SK-N-SH (cell line): ENCODE measurements at regions not wholly inside any gene's neighbourhood (a gene's known extent, or its start where the extent isn't known, plus 50 kb on each side); places are given as distances from the start of the nearest gene placed in this dataset.

ENCODE experiments used
- CTCF ChIP-seq: fragments of 200-600 bp; sonication (generic); IDR thresholded peaks from 2 replicates; pipeline ENCODE4 v1.6.1; 2017; ENCODE audit warnings: antibody characterized with exemption, mild to moderate bottlenecking, moderate library complexity
- EP300 ChIP-seq, 2 experiments: IDR thresholded peaks; 2 replicates each; pipeline versions ENCODE4 v1.4.0 to v1.6.1; 2012; ENCODE audit warnings: borderline replicate concordance in 1 of 2, low read depth in 1 of 2, low read length in 1 of 2
- FOXM1 ChIP-seq: IDR thresholded peaks from 2 replicates; pipeline ENCODE4 v1.4.0; 2012; ENCODE audit warnings: low read depth, mild to moderate bottlenecking
- GABPA ChIP-seq: IDR thresholded peaks from 2 replicates; pipeline ENCODE4 v1.4.0; 2012; ENCODE audit warnings: low read depth, mild to moderate bottlenecking
- MAX ChIP-seq: IDR thresholded peaks from 2 replicates; pipeline ENCODE4 v1.4.0; 2012; ENCODE audit warnings: low read depth
- MEF2A ChIP-seq: IDR thresholded peaks from 2 replicates; pipeline ENCODE4 v1.4.0; 2012; ENCODE audit warnings: low read depth, borderline replicate concordance
- MXI1 ChIP-seq: IDR thresholded peaks from 2 replicates; pipeline ENCODE4 v1.6.1; 2012; ENCODE audit warnings: mild to moderate bottlenecking, low read depth, low read length, improper control_type of control experiment
- NRF1 ChIP-seq: IDR thresholded peaks from 2 replicates; pipeline ENCODE4 v1.6.1; 2012; ENCODE audit warnings: low read depth, mild to moderate bottlenecking, low read length
- PBX3 ChIP-seq: IDR thresholded peaks from 2 replicates; pipeline ENCODE4; 2012
- POLR2AphosphoS5 ChIP-seq: IDR thresholded peaks from 2 replicates; pipeline ENCODE4 v1.6.1; 2012; ENCODE audit warnings: low read depth, low read length
- RAD21 ChIP-seq: IDR thresholded peaks from 2 replicates; pipeline ENCODE4 v1.6.1; 2012; ENCODE audit warnings: mild to moderate bottlenecking, low read length
- TAF1 ChIP-seq: IDR thresholded peaks from 2 replicates; pipeline ENCODE4 v1.6.1; 2012; ENCODE audit warnings: low read depth, mild to moderate bottlenecking, low read length, moderate library complexity, borderline replicate concordance
- ZBTB33 ChIP-seq: IDR thresholded peaks from 2 replicates; pipeline ENCODE4 v1.4.0; 2012; ENCODE audit warnings: low read depth, borderline replicate concordance

- TF ChIP-seq CTCF = no peak
- TF ChIP-seq RAD21 = no peak
- no peak for TF ChIP-seq EP300 (IDR thresholded peaks at IDR 0.05; ENCODE audit: borderline replicate concordance in 1 of 2, low read depth in 1 of 2, low read length in 1 of 2)
- TF ChIP-seq POLR2AphosphoS5 = no peak
- TF ChIP-seq TAF1 = no peak
- no peak for TF ChIP-seq NRF1
- TF ChIP-seq ZBTB33 = no peak
- no peak for TF ChIP-seq PBX3
- no peak for TF ChIP-seq MXI1
- no peak for TF ChIP-seq GABPA
- TF ChIP-seq MEF2A = no peak
- no peak for TF ChIP-seq MAX
- TF ChIP-seq FOXM1 = no peak
Measured at GRCh38 chr4:107166181-107166580, 130.1 kb upstream of the DKK2 start.
